ENCODE measurements at regions not wholly inside any gene's neighbourhood (a gene's known extent, or its start where the extent isn't known, plus 50 kb on each side); places are given as distances from the start of the nearest gene placed in this dataset.

- no peaks in the 10 kb centered on the region for H3K36me3 ChIP-seq (ENCODE audit: insufficient read depth, low read length)
- H2AFZ ChIP-seq (ENCODE audit: low read depth, low read length) = no peak overlapping the region
- H3K27me3 ChIP-seq (ENCODE audit: insufficient read depth, low read length) = no peaks in the 10 kb centered on the region
- no peaks in the 10 kb centered on the region for H3K9me3 ChIP-seq (ENCODE audit: low read length)
- H3K4me3 ChIP-seq (ENCODE audit: low read length) = no peak overlapping the region
- no peaks in the 10 kb centered on the region for H3K4me1 ChIP-seq (ENCODE audit: insufficient read depth, low read length)
Observed at GRCh38 chr9:20208226-20208625, 414.1 kb downstream of the MLLT3 start.

- Histone ChIP-seq H3K9me3 (ENCODE audit: low read length) (no peaks in the 10 kb centered on the region), H3K27me3 (ENCODE audit: insufficient read depth, low read length) (no peaks in the 10 kb centered on the region), H3K36me3 (ENCODE audit: insufficient read depth, low read length) (no peaks in the 10 kb centered on the region), H2AFZ (ENCODE audit: low read depth, low read length) (no peak overlapping the region), H3K4me1 (ENCODE audit: insufficient read depth, low read length) (no peaks in the 10 kb centered on the region), H3K4me3 (ENCODE audit: low read length) (no peak overlapping the region)
Observed at GRCh38 chr9:20207176-20207575, 415.1 kb downstream of the MLLT3 start.

- Histone ChIP-seq H3K36me3 (ENCODE audit: insufficient read depth, low read length) (no peaks in the 10 kb centered on the region), H3K9me3 (ENCODE audit: low read length) (no peaks in the 10 kb centered on the region), H3K27me3 (ENCODE audit: insufficient read depth, low read length) (no peaks in the 10 kb centered on the region), H3K4me1 (ENCODE audit: insufficient read depth, low read length) (no peaks in the 10 kb centered on the region), H2AFZ (ENCODE audit: low read depth, low read length) (no peak overlapping the region), H3K4me3 (ENCODE audit: low read length) (no peak overlapping the region)
Observed at GRCh38 chr9:20205821-20206220, 416.5 kb downstream of the MLLT3 start.

- Histone ChIP-seq H3K9me3 (ENCODE audit: low read length) (no peaks in the 10 kb centered on the region), H3K27me3 (ENCODE audit: insufficient read depth, low read length) (no peaks in the 10 kb centered on the region), H3K36me3 (ENCODE audit: insufficient read depth, low read length) (no peaks in the 10 kb centered on the region), H3K4me1 (ENCODE audit: insufficient read depth, low read length) (peaks cover 14% of the 10 kb centered on the region), H3K4me3 (ENCODE audit: low read length) (no peak overlapping the region), H2AFZ (ENCODE audit: low read depth, low read length) (no peak overlapping the region)
Observed at GRCh38 chr9:20200991-20201431, 412.2 kb upstream of the SLC24A2 start.

GRCh38 chr9:20200581-20200980, 411.7 kb upstream of the SLC24A2 start:
- H3K27me3 ChIP-seq (ENCODE audit: insufficient read depth, low read length) = no peaks in the 10 kb centered on the region
- no peaks in the 10 kb centered on the region for H3K9me3 ChIP-seq (ENCODE audit: low read length)
- no peak overlapping the region for H3K4me3 ChIP-seq (ENCODE audit: low read length)
- H2AFZ ChIP-seq (ENCODE audit: low read depth, low read length) = no peak overlapping the region
- H3K36me3 ChIP-seq (ENCODE audit: insufficient read depth, low read length) = no peaks in the 10 kb centered on the region
- H3K4me1 ChIP-seq (ENCODE audit: insufficient read depth, low read length) = peaks cover 14% of the 10 kb centered on the region

- Histone ChIP-seq H3K27me3 (ENCODE audit: insufficient read depth, low read length) (no peaks in the 10 kb centered on the region), H3K4me1 (ENCODE audit: insufficient read depth, low read length) (peaks cover 14% of the 10 kb centered on the region), H3K4me3 (ENCODE audit: low read length) (no peak overlapping the region), H3K9me3 (ENCODE audit: low read length) (no peaks in the 10 kb centered on the region), H3K36me3 (ENCODE audit: insufficient read depth, low read length) (no peaks in the 10 kb centered on the region), H2AFZ (ENCODE audit: low read depth, low read length) (no peak overlapping the region)
Observed at GRCh38 chr9:20199111-20199510, 410.3 kb upstream of the SLC24A2 start.

- no peaks in the 10 kb centered on the region for H3K27me3 ChIP-seq (ENCODE audit: insufficient read depth, low read length)
- H3K36me3 ChIP-seq (ENCODE audit: insufficient read depth, low read length) = no peaks in the 10 kb centered on the region
- no peak overlapping the region for H3K4me3 ChIP-seq (ENCODE audit: low read length)
- H3K4me1 ChIP-seq (ENCODE audit: insufficient read depth, low read length) = peaks cover 14% of the 10 kb centered on the region
- H3K9me3 ChIP-seq (ENCODE audit: low read length) = no peaks in the 10 kb centered on the region
- no peak overlapping the region for H2AFZ ChIP-seq (ENCODE audit: low read depth, low read length)
Observed at GRCh38 chr9:20197976-20198685, 409.3 kb upstream of the SLC24A2 start.

GRCh38 chr9:20191228-20191840, 402.5 kb upstream of the SLC24A2 start:
- Histone ChIP-seq H3K27me3 (ENCODE audit: insufficient read depth, low read length) (peaks cover 3% of the 10 kb centered on the region), H3K4me1 (ENCODE audit: insufficient read depth, low read length) (peaks cover 5% of the 10 kb centered on the region), H3K4me3 (ENCODE audit: low read length) (no peak overlapping the region), H2AFZ (ENCODE audit: low read depth, low read length) (no peak overlapping the region), H3K36me3 (ENCODE audit: insufficient read depth, low read length) (no peaks in the 10 kb centered on the region), H3K9me3 (ENCODE audit: low read length) (no peaks in the 10 kb centered on the region)

GRCh38 chr9:20189871-20190270, 401.0 kb upstream of the SLC24A2 start:
- Histone ChIP-seq H3K36me3 (ENCODE audit: insufficient read depth, low read length) (no peaks in the 10 kb centered on the region), H3K4me1 (ENCODE audit: insufficient read depth, low read length) (peaks cover 5% of the 10 kb centered on the region), H3K4me3 (ENCODE audit: low read length) (no peak overlapping the region), H2AFZ (ENCODE audit: low read depth, low read length) (no peak overlapping the region), H3K27me3 (ENCODE audit: insufficient read depth, low read length) (peaks cover 3% of the 10 kb centered on the region), H3K9me3 (ENCODE audit: low read length) (no peaks in the 10 kb centered on the region)

- Histone ChIP-seq H3K4me3 (ENCODE audit: low read length) (no peak overlapping the region), H3K27me3 (ENCODE audit: insufficient read depth, low read length) (peaks cover 3% of the 10 kb centered on the region), H2AFZ (ENCODE audit: low read depth, low read length) (no peak overlapping the region), H3K9me3 (ENCODE audit: low read length) (no peaks in the 10 kb centered on the region), H3K36me3 (ENCODE audit: insufficient read depth, low read length) (no peaks in the 10 kb centered on the region), H3K4me1 (ENCODE audit: insufficient read depth, low read length) (peaks cover 5% of the 10 kb centered on the region)
Observed at GRCh38 chr9:20188616-20189369, 400.0 kb upstream of the SLC24A2 start.

GRCh38 chr9:20187318-20187717, 398.5 kb upstream of the SLC24A2 start:
- Histone ChIP-seq H3K36me3 (ENCODE audit: insufficient read depth, low read length) (no peaks in the 10 kb centered on the region), H2AFZ (ENCODE audit: low read depth, low read length) (no peak overlapping the region), H3K4me1 (ENCODE audit: insufficient read depth, low read length) (peaks cover 5% of the 10 kb centered on the region), H3K9me3 (ENCODE audit: low read length) (no peaks in the 10 kb centered on the region), H3K27me3 (ENCODE audit: insufficient read depth, low read length) (peaks cover 3% of the 10 kb centered on the region), H3K4me3 (ENCODE audit: low read length) (no peak overlapping the region)

GRCh38 chr9:20186823-20187222, 398.0 kb upstream of the SLC24A2 start:
- Histone ChIP-seq H2AFZ (ENCODE audit: low read depth, low read length) (no peak overlapping the region), H3K9me3 (ENCODE audit: low read length) (no peaks in the 10 kb centered on the region), H3K27me3 (ENCODE audit: insufficient read depth, low read length) (peaks cover 3% of the 10 kb centered on the region), H3K4me1 (ENCODE audit: insufficient read depth, low read length) (peaks cover 5% of the 10 kb centered on the region), H3K36me3 (ENCODE audit: insufficient read depth, low read length) (no peaks in the 10 kb centered on the region), H3K4me3 (ENCODE audit: low read length) (no peak overlapping the region)

GRCh38 chr9:20186231-20186630, 397.4 kb upstream of the SLC24A2 start:
- peaks cover 5% of the 10 kb centered on the region for H3K4me1 ChIP-seq (ENCODE audit: insufficient read depth, low read length)
- H3K27me3 ChIP-seq (ENCODE audit: insufficient read depth, low read length) = peaks cover 3% of the 10 kb centered on the region
- no peaks in the 10 kb centered on the region for H3K9me3 ChIP-seq (ENCODE audit: low read length)
- H2AFZ ChIP-seq (ENCODE audit: low read depth, low read length) = no peak overlapping the region
- no peak overlapping the region for H3K4me3 ChIP-seq (ENCODE audit: low read length)
- no peaks in the 10 kb centered on the region for H3K36me3 ChIP-seq (ENCODE audit: insufficient read depth, low read length)

Data from neuron (in vitro differentiated cells).